Type B pancreatic cell (in vitro differentiated cells): ENCODE measurements at regions not wholly inside any gene's neighbourhood (a gene's known extent, or its start where the extent isn't known, plus 50 kb on each side); places are given as distances from the start of the nearest gene placed in this dataset.

Experiments used
- DNase-seq: peaks from one replicate; pipeline ENCODE4 v3.0.0; 2021; ENCODE audit warnings: mixed read lengths; ENCODE audit not compliant: unreplicated experiment; ENCODE audit errors: extremely low spot score
- H3K27ac Mint-ChIP-seq: 2 replicates; pipeline ENCODE4 v1.8.0; 2021; ENCODE audit warnings: mild to moderate bottlenecking, mixed read lengths
- H3K27me3 Mint-ChIP-seq: 2 replicates; pipeline ENCODE4 v1.8.0; 2021; ENCODE audit warnings: mixed read lengths
- H3K36me3 Mint-ChIP-seq: 2 replicates; pipeline ENCODE4 v1.8.0; 2021; ENCODE audit warnings: mixed read lengths
- H3K4me1 Mint-ChIP-seq: one replicate; pipeline ENCODE4 v1.8.0; 2021; ENCODE audit warnings: mixed read lengths; ENCODE audit not compliant: unreplicated experiment
- H3K4me3 Mint-ChIP-seq: 2 replicates; pipeline ENCODE4 v1.8.0; 2021; ENCODE audit warnings: mild to moderate bottlenecking, mixed read lengths
- H3K9me3 Mint-ChIP-seq: 2 replicates; pipeline ENCODE4 v1.8.0; 2021; ENCODE audit warnings: mixed read lengths
- TF ChIP-seq, protein P1 (sequence below): fragments of 200-600 bp; sonication (generic); conservative IDR thresholded peaks from 2 replicates; pipeline ENCODE4 v1.5.0; 2021; ENCODE audit warnings: antibody characterized with exemption, mild to moderate bottlenecking

- Mint-ChIP-seq H3K27ac (no peak overlapping the region), H3K9me3 (no peaks in the 10 kb centered on the region), H3K36me3 (no peaks in the 10 kb centered on the region), H3K4me1 (peaks cover 9% of the 10 kb centered on the region), H3K4me3 (no peak overlapping the region), H3K27me3 (no peaks in the 10 kb centered on the region)
- no peak for DNase-seq
- TF ChIP-seq, protein P1, sequence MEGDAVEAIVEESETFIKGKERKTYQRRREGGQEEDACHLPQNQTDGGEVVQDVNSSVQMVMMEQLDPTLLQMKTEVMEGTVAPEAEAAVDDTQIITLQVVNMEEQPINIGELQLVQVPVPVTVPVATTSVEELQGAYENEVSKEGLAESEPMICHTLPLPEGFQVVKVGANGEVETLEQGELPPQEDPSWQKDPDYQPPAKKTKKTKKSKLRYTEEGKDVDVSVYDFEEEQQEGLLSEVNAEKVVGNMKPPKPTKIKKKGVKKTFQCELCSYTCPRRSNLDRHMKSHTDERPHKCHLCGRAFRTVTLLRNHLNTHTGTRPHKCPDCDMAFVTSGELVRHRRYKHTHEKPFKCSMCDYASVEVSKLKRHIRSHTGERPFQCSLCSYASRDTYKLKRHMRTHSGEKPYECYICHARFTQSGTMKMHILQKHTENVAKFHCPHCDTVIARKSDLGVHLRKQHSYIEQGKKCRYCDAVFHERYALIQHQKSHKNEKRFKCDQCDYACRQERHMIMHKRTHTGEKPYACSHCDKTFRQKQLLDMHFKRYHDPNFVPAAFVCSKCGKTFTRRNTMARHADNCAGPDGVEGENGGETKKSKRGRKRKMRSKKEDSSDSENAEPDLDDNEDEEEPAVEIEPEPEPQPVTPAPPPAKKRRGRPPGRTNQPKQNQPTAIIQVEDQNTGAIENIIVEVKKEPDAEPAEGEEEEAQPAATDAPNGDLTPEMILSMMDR = no peak
Observed at GRCh38 chr4:107253579-107254068, 217.5 kb upstream of the DKK2 start.

GRCh38 chr4:107253090-107253489 is 217.0 kb upstream of the DKK2 start:
- H3K27ac Mint-ChIP-seq = no peak overlapping the region
- no peaks in the 10 kb centered on the region for H3K27me3 Mint-ChIP-seq
- no peak for DNase-seq
- no peaks in the 10 kb centered on the region for H3K36me3 Mint-ChIP-seq
- peaks cover 5% of the 10 kb centered on the region for H3K4me1 Mint-ChIP-seq
- no peak overlapping the region for H3K4me3 Mint-ChIP-seq
- no peaks in the 10 kb centered on the region for H3K9me3 Mint-ChIP-seq
- TF ChIP-seq, protein P1 = no peak

DNA sequence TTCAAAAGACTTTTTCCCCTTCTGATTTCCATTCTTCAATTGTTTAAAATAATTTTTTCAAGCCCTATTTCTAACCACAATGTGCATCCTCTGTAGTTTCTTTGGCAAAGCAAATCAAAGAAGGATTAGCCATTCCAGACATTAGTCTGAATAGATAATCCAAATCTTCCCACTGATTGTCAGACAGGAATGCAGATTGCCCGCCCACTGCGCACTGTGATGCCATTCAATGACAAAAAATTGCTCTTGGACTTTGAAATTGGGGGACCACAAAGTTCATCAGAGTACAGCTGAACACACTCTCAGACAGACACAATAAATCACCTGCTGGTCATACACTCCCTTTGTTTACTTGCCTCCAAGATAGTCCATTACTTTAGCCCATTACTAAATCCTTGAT is 216.5 kb upstream of the DKK2 start:
- H3K4me1 Mint-ChIP-seq = peaks cover 4% of the 10 kb centered on the region
- TF ChIP-seq, protein P1 = no peak
- no peaks in the 10 kb centered on the region for H3K36me3 Mint-ChIP-seq
- no peak for DNase-seq
- H3K9me3 Mint-ChIP-seq = no peaks in the 10 kb centered on the region
- no peak overlapping the region for H3K27ac Mint-ChIP-seq
- no peak overlapping the region for H3K4me3 Mint-ChIP-seq
- H3K27me3 Mint-ChIP-seq = no peaks in the 10 kb centered on the region

DNA sequence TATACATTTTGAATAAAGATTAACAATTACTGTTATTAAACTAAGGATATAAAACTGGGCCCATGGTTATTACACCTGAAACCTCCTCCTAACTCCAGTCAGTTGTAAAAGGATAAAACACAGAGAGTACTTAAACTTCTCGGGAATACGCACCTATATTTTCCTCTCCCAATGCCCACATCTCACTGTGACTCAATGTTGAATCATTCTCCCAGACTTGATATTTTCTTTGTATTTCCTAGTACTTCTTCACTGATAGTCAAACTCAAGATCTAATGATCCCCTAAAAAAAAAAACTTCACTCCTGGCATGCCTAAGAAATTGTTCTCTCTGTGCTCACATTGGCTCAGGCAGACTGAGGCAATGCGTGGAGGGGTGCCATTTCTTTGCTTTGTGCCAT is 212.5 kb upstream of the DKK2 start:
- DNase-seq = no peak
- Mint-ChIP-seq H3K27ac (no peak overlapping the region), H3K27me3 (no peaks in the 10 kb centered on the region), H3K4me1 (peaks cover 5% of the 10 kb centered on the region), H3K4me3 (no peak overlapping the region), H3K9me3 (no peaks in the 10 kb centered on the region), H3K36me3 (no peaks in the 10 kb centered on the region)
- TF ChIP-seq, protein P1 = no peak

- peaks cover 9% of the 10 kb centered on the region for H3K4me1 Mint-ChIP-seq
- no peak overlapping the region for H3K4me3 Mint-ChIP-seq
- no peaks in the 10 kb centered on the region for H3K27me3 Mint-ChIP-seq
- TF ChIP-seq, protein P1 = no peak
- DNase-seq = no peak
- no peaks in the 10 kb centered on the region for H3K9me3 Mint-ChIP-seq
- no peak overlapping the region for H3K27ac Mint-ChIP-seq
- H3K36me3 Mint-ChIP-seq = no peaks in the 10 kb centered on the region
Observed at GRCh38 chr4:107247738-107248137, 211.6 kb upstream of the DKK2 start.

DNA sequence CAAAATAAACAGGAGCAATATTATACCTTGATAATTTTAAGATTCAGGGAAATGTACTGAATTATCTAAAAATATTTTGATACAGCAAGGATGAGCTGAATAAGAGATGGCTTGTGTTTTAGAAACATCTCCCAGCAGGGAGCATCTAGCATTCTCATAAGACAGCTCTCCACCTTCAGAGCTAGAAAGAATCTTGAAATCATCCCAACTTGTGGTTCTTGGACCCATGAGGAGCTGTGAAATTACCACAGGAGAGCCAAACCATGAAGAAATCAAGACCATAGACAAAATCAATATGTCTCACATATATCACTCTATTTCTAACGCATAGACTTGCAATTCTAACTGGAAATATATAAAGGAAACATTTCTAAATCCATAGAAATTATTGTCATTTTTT is 210.6 kb upstream of the DKK2 start:
- Mint-ChIP-seq H3K27ac (no peak overlapping the region), H3K9me3 (no peaks in the 10 kb centered on the region), H3K36me3 (no peaks in the 10 kb centered on the region), H3K27me3 (no peaks in the 10 kb centered on the region), H3K4me1 (peaks cover 12% of the 10 kb centered on the region), H3K4me3 (no peak overlapping the region)
- DNase-seq = no peak
- TF ChIP-seq, protein P1 = no peak
